ENCODE measurements at regions not wholly inside any gene's neighbourhood (a gene's known extent, or its start where the extent isn't known, plus 50 kb on each side); places are given as distances from the start of the nearest gene placed in this dataset.
"Not testable (repeated sequence)": the region's sequence is repeated elsewhere in the genome, so short reads cannot be mapped to it uniquely, and the experiment has no call there.

GRCh38 chr6:169857343-169858292 lies 106.2 kb downstream of the ERMARD start:
- DNase-seq (ENCODE audit: low read depth): no peak
- H3K4me3 ChIP-seq (ENCODE audit: low read length): no peak overlapping the region
- no peak for TF ChIP-seq CTCF (IDR thresholded peaks at IDR 0.05; ENCODE audit: insufficient read depth, low read depth, low read length, missing control alignments)

- not testable (repeated sequence) for H3K4me3 ChIP-seq (ENCODE audit: low read length)
Observed at GRCh38 chr6:169856442-169857342, 105.3 kb downstream of the ERMARD start.

GRCh38 chr6:169854813-169855212 lies 103.4 kb downstream of the ERMARD start:
- no peak overlapping the region for H3K4me3 ChIP-seq (ENCODE audit: low read length)
- TF ChIP-seq CTCF (IDR thresholded peaks at IDR 0.05; ENCODE audit: insufficient read depth, low read depth, low read length, missing control alignments): no peak
- no peak for DNase-seq (ENCODE audit: low read depth)

More at GRCh38 chr6:169856442-169857342, 105.3 kb downstream of the ERMARD start:
- DNase-seq (ENCODE audit: low read depth): not testable (repeated sequence)

- no peak for TF ChIP-seq CTCF (IDR thresholded peaks at IDR 0.05; ENCODE audit: insufficient read depth, low read depth, low read length, missing control alignments)
- H3K4me3 ChIP-seq (ENCODE audit: low read length): no peak overlapping the region
- no peak for DNase-seq (ENCODE audit: low read depth)
Observed at GRCh38 chr6:169854083-169854725, 102.8 kb downstream of the ERMARD start.

GRCh38 chr6:169853196-169854082 lies 102.0 kb downstream of the ERMARD start:
- no peak for TF ChIP-seq CTCF (IDR thresholded peaks at IDR 0.05; ENCODE audit: insufficient read depth, low read depth, low read length, missing control alignments)
- no peak overlapping the region for H3K4me3 ChIP-seq (ENCODE audit: low read length)
- DNase-seq (ENCODE audit: low read depth): no peak

- no peak for TF ChIP-seq CTCF (IDR thresholded peaks at IDR 0.05; ENCODE audit: insufficient read depth, low read depth, low read length, missing control alignments)
Observed at GRCh38 chr6:169852504-169853195, 101.2 kb downstream of the ERMARD start.

More at GRCh38 chr6:169852504-169853195, 101.2 kb downstream of the ERMARD start:
- no peak for DNase-seq (ENCODE audit: low read depth)
- H3K4me3 ChIP-seq (ENCODE audit: low read length): no peak overlapping the region

All from epithelial cell of esophagus (primary cell).